ENCODE measurements at regions not wholly inside any gene's neighbourhood (a gene's known extent, or its start where the extent isn't known, plus 50 kb on each side); places are given as distances from the start of the nearest gene placed in this dataset.

GRCh38 chr12:64955746-64956145, 131.3 kb downstream of the TBC1D30 start:
- TF ChIP-seq CTCF (conservative IDR thresholded peaks at IDR 0.05 in 1 of 2, IDR thresholded peaks at IDR 0.05 in 1 of 2; ENCODE audit: low read depth in 1 of 2, low read length in 2 of 2) (no peak), EZH2 (IDR thresholded peaks at IDR 0.05; ENCODE audit: low read length, missing control alignments) (no peak)

Data from fibroblast of lung (primary cell).